ENCODE measurements at regions not wholly inside any gene's neighbourhood (a gene's known extent, or its start where the extent isn't known, plus 50 kb on each side); places are given as distances from the start of the nearest gene placed in this dataset.

- H3K9me3 ChIP-seq (ENCODE audit: insufficient read depth, low read length), result no peaks in the 10 kb centered on the region
- no peaks in the 10 kb centered on the region for H3K9me2 ChIP-seq (replicated peaks; ENCODE audit: insufficient read depth, low read length)
- no peaks in the 10 kb centered on the region for H3K36me3 ChIP-seq (ENCODE audit: low read length)
- no peaks in the 10 kb centered on the region for H3K79me2 ChIP-seq (ENCODE audit: insufficient read depth, low read length)
- no peak overlapping the region for H3K4me3 ChIP-seq (ENCODE audit: insufficient read depth, low read length, poor library complexity, severe bottlenecking)
- no peak overlapping the region for H3K9ac ChIP-seq (ENCODE audit: low read length)
- H3K27me3 ChIP-seq (ENCODE audit: low read length), result no peaks in the 10 kb centered on the region
- no peak overlapping the region for H3K4me2 ChIP-seq (ENCODE audit: low read depth, low read length, poor library complexity, severe bottlenecking)
- H4K20me1 ChIP-seq (ENCODE audit: low read depth, low read length), result no peaks in the 10 kb centered on the region
- no peak overlapping the region for H2AFZ ChIP-seq (ENCODE audit: low read depth, low read length, severe bottlenecking)
- TF ChIP-seq EZH2phosphoT487 (conservative IDR thresholded peaks at IDR 0.05; ENCODE audit: low read length), result no peak
- TF ChIP-seq CTCF (IDR thresholded peaks at IDR 0.05; ENCODE audit: insufficient read depth, low read length, poor library complexity, severe bottlenecking), result no peak
- no peaks in the 10 kb centered on the region for H3F3A ChIP-seq (ENCODE audit: insufficient read depth)
- H3K27ac ChIP-seq (ENCODE audit: low read depth, low read length), result no peak overlapping the region
Observed at GRCh38 chr4:108365551-108365950, 196.8 kb upstream of the LEF1 start.

- H2AFZ ChIP-seq (ENCODE audit: low read depth, low read length, severe bottlenecking), result no peak overlapping the region
- H3K9ac ChIP-seq (ENCODE audit: low read length), result no peak overlapping the region
- H3K27me3 ChIP-seq (ENCODE audit: low read length), result no peaks in the 10 kb centered on the region
- H3F3A ChIP-seq (ENCODE audit: insufficient read depth), result no peaks in the 10 kb centered on the region
- H3K4me3 ChIP-seq (ENCODE audit: insufficient read depth, low read length, poor library complexity, severe bottlenecking), result no peak overlapping the region
- no peaks in the 10 kb centered on the region for H4K20me1 ChIP-seq (ENCODE audit: low read depth, low read length)
- H3K79me2 ChIP-seq (ENCODE audit: insufficient read depth, low read length), result no peaks in the 10 kb centered on the region
- no peak overlapping the region for H3K27ac ChIP-seq (ENCODE audit: low read depth, low read length)
- H3K36me3 ChIP-seq (ENCODE audit: low read length), result no peaks in the 10 kb centered on the region
- no peak overlapping the region for H3K4me2 ChIP-seq (ENCODE audit: low read depth, low read length, poor library complexity, severe bottlenecking)
- H3K9me3 ChIP-seq (ENCODE audit: insufficient read depth, low read length), result no peaks in the 10 kb centered on the region
- TF ChIP-seq EZH2phosphoT487 (conservative IDR thresholded peaks at IDR 0.05; ENCODE audit: low read length), result no peak
- TF ChIP-seq CTCF (IDR thresholded peaks at IDR 0.05; ENCODE audit: insufficient read depth, low read length, poor library complexity, severe bottlenecking), result no peak
- H3K9me2 ChIP-seq (replicated peaks; ENCODE audit: insufficient read depth, low read length), result no peaks in the 10 kb centered on the region
Observed at GRCh38 chr4:108361886-108362285, 193.2 kb upstream of the LEF1 start.

GRCh38 chr4:108361446-108361820 is 192.7 kb upstream of the LEF1 start:
- H3K27me3 ChIP-seq (ENCODE audit: low read length), result no peaks in the 10 kb centered on the region
- TF ChIP-seq CTCF (IDR thresholded peaks at IDR 0.05; ENCODE audit: insufficient read depth, low read length, poor library complexity, severe bottlenecking) (no peak), EZH2phosphoT487 (conservative IDR thresholded peaks at IDR 0.05; ENCODE audit: low read length) (no peak)
- H3K79me2 ChIP-seq (ENCODE audit: insufficient read depth, low read length), result no peaks in the 10 kb centered on the region
- H3K9me3 ChIP-seq (ENCODE audit: insufficient read depth, low read length), result no peaks in the 10 kb centered on the region
- no peak overlapping the region for H3K4me3 ChIP-seq (ENCODE audit: insufficient read depth, low read length, poor library complexity, severe bottlenecking)
- no peak overlapping the region for H2AFZ ChIP-seq (ENCODE audit: low read depth, low read length, severe bottlenecking)
- H3K4me2 ChIP-seq (ENCODE audit: low read depth, low read length, poor library complexity, severe bottlenecking), result no peak overlapping the region
- no peaks in the 10 kb centered on the region for H4K20me1 ChIP-seq (ENCODE audit: low read depth, low read length)
- no peaks in the 10 kb centered on the region for H3K9me2 ChIP-seq (replicated peaks; ENCODE audit: insufficient read depth, low read length)
- no peak overlapping the region for H3K27ac ChIP-seq (ENCODE audit: low read depth, low read length)
- no peaks in the 10 kb centered on the region for H3F3A ChIP-seq (ENCODE audit: insufficient read depth)
- no peak overlapping the region for H3K9ac ChIP-seq (ENCODE audit: low read length)
- H3K36me3 ChIP-seq (ENCODE audit: low read length), result no peaks in the 10 kb centered on the region

Measured in SU-DHL-6 (cell line).